Neural progenitor cell (in vitro differentiated cells): ENCODE measurements at regions not wholly inside any gene's neighbourhood (a gene's known extent, or its start where the extent isn't known, plus 50 kb on each side); places are given as distances from the start of the nearest gene placed in this dataset.
"Not testable (repeated sequence)": the region's sequence is repeated elsewhere in the genome, so short reads cannot be mapped to it uniquely, and the experiment has no call there.

ENCODE experiments used
- EZH2 ChIP-seq: fragments of 200-600 bp; sonication (generic); IDR thresholded peaks from 2 replicates; pipeline ENCODE4 v1.6.1; 2017; ENCODE audit warnings: antibody characterized with exemption, mild to moderate bottlenecking, moderate library complexity
- TF ChIP-seq, protein P1 (sequence below): fragments of 200-600 bp; sonication (generic); IDR thresholded peaks from 2 replicates; pipeline ENCODE4 v1.5.1; 2017; ENCODE audit warnings: antibody characterized with exemption, mild to moderate bottlenecking

DNA sequence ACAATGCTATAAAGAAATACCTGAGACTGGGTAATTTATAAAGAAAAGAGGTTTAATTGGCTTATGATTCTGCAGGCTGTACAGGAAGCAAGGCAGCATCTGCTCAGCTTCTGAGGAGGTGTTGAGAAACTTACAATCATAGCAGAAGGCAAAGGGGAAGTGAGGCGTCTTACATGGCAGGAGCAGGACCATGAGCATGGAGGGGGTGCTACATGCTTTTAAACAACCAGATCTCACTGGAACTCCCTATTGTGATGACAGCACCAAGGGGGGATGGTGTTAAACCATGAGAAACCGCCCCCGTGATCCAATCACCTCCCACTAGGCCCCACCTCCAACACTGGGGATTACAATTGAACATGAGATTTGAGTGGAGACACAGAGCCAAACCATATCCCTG lies 163.7 kb upstream of the SLC38A2 start:
- TF ChIP-seq, protein P1, sequence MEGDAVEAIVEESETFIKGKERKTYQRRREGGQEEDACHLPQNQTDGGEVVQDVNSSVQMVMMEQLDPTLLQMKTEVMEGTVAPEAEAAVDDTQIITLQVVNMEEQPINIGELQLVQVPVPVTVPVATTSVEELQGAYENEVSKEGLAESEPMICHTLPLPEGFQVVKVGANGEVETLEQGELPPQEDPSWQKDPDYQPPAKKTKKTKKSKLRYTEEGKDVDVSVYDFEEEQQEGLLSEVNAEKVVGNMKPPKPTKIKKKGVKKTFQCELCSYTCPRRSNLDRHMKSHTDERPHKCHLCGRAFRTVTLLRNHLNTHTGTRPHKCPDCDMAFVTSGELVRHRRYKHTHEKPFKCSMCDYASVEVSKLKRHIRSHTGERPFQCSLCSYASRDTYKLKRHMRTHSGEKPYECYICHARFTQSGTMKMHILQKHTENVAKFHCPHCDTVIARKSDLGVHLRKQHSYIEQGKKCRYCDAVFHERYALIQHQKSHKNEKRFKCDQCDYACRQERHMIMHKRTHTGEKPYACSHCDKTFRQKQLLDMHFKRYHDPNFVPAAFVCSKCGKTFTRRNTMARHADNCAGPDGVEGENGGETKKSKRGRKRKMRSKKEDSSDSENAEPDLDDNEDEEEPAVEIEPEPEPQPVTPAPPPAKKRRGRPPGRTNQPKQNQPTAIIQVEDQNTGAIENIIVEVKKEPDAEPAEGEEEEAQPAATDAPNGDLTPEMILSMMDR: not testable (repeated sequence)
- TF ChIP-seq EZH2: not testable (repeated sequence)
